Esophagus mucosa (tissue), 1 donor: ENCODE measurements at regions not wholly inside any gene's neighbourhood (a gene's known extent, or its start where the extent isn't known, plus 50 kb on each side); places are given as distances from the start of the nearest gene placed in this dataset.
"Not testable (repeated sequence)": the region's sequence is repeated elsewhere in the genome, so short reads cannot be mapped to it uniquely, and the experiment has no call there.

Experiments used
- ATAC-seq: fragments of 200-7000 bp; cut with Tn5 transposase; one replicate; pipeline ENCODE4 v1.9.1; 2020
- donor health status: DM: yes; HTN: yes; CAD: no.

GRCh38 chr2:89756616-89757015 lies 1065.1 kb downstream of the RPIA start:
- ATAC-seq: not testable (repeated sequence)

GRCh38 chr2:89758332-89759026 lies 1067.0 kb downstream of the RPIA start:
- not testable (repeated sequence) for ATAC-seq

GRCh38 chr2:89760762-89761161 lies 1069.3 kb downstream of the RPIA start:
- not testable (repeated sequence) for ATAC-seq

GRCh38 chr2:89761171-89761570 lies 1069.7 kb downstream of the RPIA start:
- not testable (repeated sequence) for ATAC-seq

- not testable (repeated sequence) for ATAC-seq
These were observed 1070.4 kb downstream of the RPIA start for GRCh38 chr2:89761863-89762262.

- not testable (repeated sequence) for ATAC-seq
These were observed 1071.2 kb downstream of the RPIA start for GRCh38 chr2:89762461-89763253.

GRCh38 chr2:89763254-89763580 lies 1071.7 kb downstream of the RPIA start:
- ATAC-seq: no peak

GRCh38 chr2:89763581-89764485 lies 1072.4 kb downstream of the RPIA start:
- ATAC-seq: no peak

GRCh38 chr2:89764571-89765360 lies 1073.3 kb downstream of the RPIA start:
- not testable (repeated sequence) for ATAC-seq

- ATAC-seq: not testable (repeated sequence)
These were observed 1073.9 kb downstream of the RPIA start for GRCh38 chr2:89765361-89765718.

- not testable (repeated sequence) for ATAC-seq
These were observed 1074.9 kb downstream of the RPIA start for GRCh38 chr2:89766141-89766990.

GRCh38 chr2:89767058-89767457 lies 1075.6 kb downstream of the RPIA start:
- ATAC-seq: not testable (repeated sequence)

- ATAC-seq: no peak
These were observed 1076.3 kb downstream of the RPIA start for GRCh38 chr2:89767572-89768435.

- no peak for ATAC-seq
These were observed 1084.4 kb downstream of the RPIA start for GRCh38 chr2:89775885-89776284.

GRCh38 chr2:89780318-89780717 lies 1088.8 kb downstream of the RPIA start:
- no peak for ATAC-seq

GRCh38 chr2:89781962-89782361 lies 1090.5 kb downstream of the RPIA start:
- no peak for ATAC-seq

- no peak for ATAC-seq
These were observed 1093.5 kb downstream of the RPIA start for GRCh38 chr2:89784960-89785359.

GRCh38 chr2:89785528-89785927 lies 1094.1 kb downstream of the RPIA start:
- ATAC-seq: not testable (repeated sequence)

- ATAC-seq: not testable (repeated sequence)
These were observed 1095.2 kb downstream of the RPIA start for GRCh38 chr2:89786642-89787041.

GRCh38 chr2:89795530-89795929 lies 1104.1 kb downstream of the RPIA start:
- ATAC-seq: not testable (repeated sequence)
